Heart left ventricle (tissue), 16 donors: ENCODE measurements at regions not wholly inside any gene's neighbourhood (a gene's known extent, or its start where the extent isn't known, plus 50 kb on each side); places are given as distances from the start of the nearest gene placed in this dataset.

Source experiments
- ATAC-seq, 4 donors: fragments of 200-7000 bp; cut with Tn5 transposase; one replicate each; pipeline ENCODE4 v1.9.1; 2020 to 2022; ENCODE audit warnings: moderate library complexity in 4 of 4, mild to moderate bottlenecking in 3 of 4, moderate number of reproducible peaks in 1 of 4
- DNase-seq, 5 donors: peaks; one replicate each; pipeline ENCODE4 v3.0.0-alpha.2; 2020
- H3K27ac ChIP-seq, 12 donors: fragments of 200-600 bp; sonication (generic) in 4 of 12; one replicate each; pipeline versions ENCODE4 v1.5.0 to v1.8.0; 2016 to 2022; ENCODE audit warnings: mild to moderate bottlenecking in 2 of 12
- H3K27me3 ChIP-seq, 9 donors: fragments of 200-600 bp; sonication (generic) in 2 of 9; one replicate each; pipeline versions ENCODE4 v1.5.1 to v1.8.0; 2016 to 2022; ENCODE audit warnings: mild to moderate bottlenecking in 3 of 9
- H3K36me3 ChIP-seq, 9 donors: fragments of 200-600 bp; sonication (generic) in 2 of 9; one replicate each; pipeline versions ENCODE4 v1.5.0 to v1.8.0; 2018 to 2022; ENCODE audit warnings: mild to moderate bottlenecking in 2 of 9
- H3K4me1 ChIP-seq, 12 donors: fragments of 200-600 bp; sonication (generic) in 4 of 12; one replicate each; pipeline versions ENCODE4 v1.5.0 to v1.8.0; 2016 to 2022; ENCODE audit warnings: mild to moderate bottlenecking in 3 of 12
- H3K4me3 ChIP-seq, 12 donors: fragments of 200-600 bp; sonication (generic) in 4 of 12; one replicate each; pipeline versions ENCODE4 v1.5.0 to v1.8.0; 2017 to 2022; ENCODE audit warnings: mild to moderate bottlenecking in 9 of 12, moderate library complexity in 4 of 12
- H3K9me3 ChIP-seq, 12 donors: fragments of 200-600 bp; sonication (generic) in 4 of 12; one replicate each; pipeline versions ENCODE4 v1.5.0 to v1.8.0; 2016 to 2022; ENCODE audit warnings: mild to moderate bottlenecking in 1 of 12
- CTCF ChIP-seq, 12 donors: fragments of 200-600 bp; sonication (generic) in 4 of 12; IDR thresholded peaks; one replicate each; pipeline versions ENCODE4 v1.5.0 to v1.8.0; 2018 to 2022; ENCODE audit warnings: antibody characterized with exemption in 12 of 12, mild to moderate bottlenecking in 5 of 12
- POLR2A ChIP-seq, 2 donors: fragments of 450-650 bp; IDR thresholded peaks; one replicate each; pipeline ENCODE4 v1.6.1; 2017; ENCODE audit warnings: antibody characterized with exemption in 2 of 2, mild to moderate bottlenecking in 2 of 2, moderate library complexity in 2 of 2
- WGBS, 4 donors: extraction: QIAGEN DNeasy Blood & Tissue Kit in 2 of 4; methylation state at CpG; one replicate each; pipeline versions ENCODE4 v1.1.5 to v1.1.7; 2013 to 2018; 5-methylcytosine and 5-hydroxymethylcytosine counted together
- intact Hi-C, 10 donors: fragments of 100-400 bp; cut with DNase I; formaldehyde crosslinking; loops; one replicate each; pipeline versions ENCODE4 v1.11.1 to v1.14.2; 2022
- donor health status: ischemic (EF 13 %, LVEDD 7.1; RV severe dilation, severe dysfunction).
- donor health status: healthy with polysubstance abuse.
- donor health status: DM: no; HTN: yes; CAD: no.
- donor health status: DM: no; HTN: no; CAD: no.
- donor health status: ischemic (EF 25% LVEDD 6.9; RV normal size, moderate dysfunction).
- donor health status: ischemic (EF 25% LVEDD 5.7; RV mildly dilated, moderate dysfunction).
- donor health status: healthy.
- donor health status: DM: yes; HTN: yes; CAD: no.
- donor health status: ischemic (EF 35%, LVEDD 5.7; RV mildly dilated, moderate dysfunction).
- donor health status: nonischemic (EF 11% LVEDD 7.7; RV severe dilation, severe dysfunction).
- donor health status: DM: yes; HTN: yes; CAD: no.
- donor health status: PGD.
- donor health status: ischemic (EF 29% LVEDD 5.4; RV normal size, mild dysfunction).
- donor health status: nonischemic (EF 23%, LVEDD 6.1; RV moderate dilation, normal function).

GRCh38 chr7:112892263-112892662 lies 102.1 kb upstream of the TMEM168 start:
- ATAC-seq (no peak), DNase-seq (no peak)
- Histone ChIP-seq H3K4me3 (no peak overlapping the region), H3K27ac (no peak overlapping the region), H3K4me1 (peaks cover 0 to 59% (median 25%) of the 10 kb centered on the region in 12 donors), H3K27me3 (no peaks in the 10 kb centered on the region), H3K9me3 (no peaks in the 10 kb centered on the region), H3K36me3 (peaks cover 0 to 26% (median 20%) of the 10 kb centered on the region in 9 donors)
- 83 to 94% (median 92%) methylated on average over 2 of the region's 2 CpGs for WGBS, 4 donors
- TF ChIP-seq POLR2A (IDR thresholded peaks at IDR 0.05) (no peak), CTCF (IDR thresholded peaks at IDR 0.05) (no peak)
- intact Hi-C loops, result loop anchor here in 5 of 10 donors (10.0 kb wide), 3 partner anchors 227 to 347 kb away; no protein-coding TSS in a partner anchor

GRCh38 chr7:112891698-112892097 lies 101.5 kb upstream of the TMEM168 start:
- ATAC-seq (peak in 2 of 4 donors; percentile 50 to 55), DNase-seq (no peak)
- Histone ChIP-seq H3K36me3 (peaks cover 0 to 26% (median 20%) of the 10 kb centered on the region in 9 donors), H3K27me3 (no peaks in the 10 kb centered on the region), H3K9me3 (no peaks in the 10 kb centered on the region), H3K27ac (no peak overlapping the region), H3K4me1 (peaks cover 0 to 59% (median 25%) of the 10 kb centered on the region in 12 donors), H3K4me3 (no peak overlapping the region)
- intact Hi-C loops, result loop anchor here in 5 of 10 donors (10.0 kb wide), 3 partner anchors 227 to 347 kb away; no protein-coding TSS in a partner anchor
- TF ChIP-seq POLR2A (IDR thresholded peaks at IDR 0.05), result no peak
- TF ChIP-seq CTCF (IDR thresholded peaks at IDR 0.05), result no peak

- Histone ChIP-seq H3K4me3 (no peak overlapping the region), H3K36me3 (peaks cover 0 to 22% (median 16%) of the 10 kb centered on the region in 9 donors), H3K9me3 (no peaks in the 10 kb centered on the region), H3K27me3 (no peaks in the 10 kb centered on the region), H3K27ac (peak overlapping the region in 4 of 12 donors; percentile 1 to 26 (median 14)), H3K4me1 (peaks cover 0 to 47% (median 15%) of the 10 kb centered on the region in 12 donors)
- TF ChIP-seq CTCF (IDR thresholded peaks at IDR 0.05) (no peak), POLR2A (IDR thresholded peaks at IDR 0.05) (no peak)
- DNase-seq (no peak), ATAC-seq (no peak)
- 79 to 83% (median 80%) methylated on average over 6 of the region's 6 CpGs for WGBS, 4 donors
- intact Hi-C loops, result loop anchor here in 5 of 10 donors (10.0 kb wide), 3 partner anchors 225 to 345 kb away; no protein-coding TSS in a partner anchor
Observed at GRCh38 chr7:112889834-112890438, 99.7 kb upstream of the TMEM168 start.

- H3K9me3 ChIP-seq, result no peaks in the 10 kb centered on the region
- intact Hi-C loops, result no loop called here
- ATAC-seq, result peak in 3 of 4 donors; percentile 42 to 65 (median 55)
- peaks cover 0 to 47% (median 15%) of the 10 kb centered on the region in 12 donors for H3K4me1 ChIP-seq
- H3K36me3 ChIP-seq, result peaks cover 0 to 15% (median 10%) of the 10 kb centered on the region in 9 donors
- H3K4me3 ChIP-seq, result no peak overlapping the region
- 61 to 69% (median 66%) methylated on average over 2 of the region's 2 CpGs for WGBS, 4 donors
- DNase-seq, result no peak
- no peaks in the 10 kb centered on the region for H3K27me3 ChIP-seq
- TF ChIP-seq CTCF (IDR thresholded peaks at IDR 0.05) (no peak), POLR2A (IDR thresholded peaks at IDR 0.05) (no peak)
- H3K27ac ChIP-seq, result peak overlapping the region in 4 of 12 donors; percentile 1 to 26 (median 14)
Observed at GRCh38 chr7:112889268-112889667, 99.1 kb upstream of the TMEM168 start.
